ENCODE measurements at regions not wholly inside any gene's neighbourhood (a gene's known extent, or its start where the extent isn't known, plus 50 kb on each side); places are given as distances from the start of the nearest gene placed in this dataset.

DNA sequence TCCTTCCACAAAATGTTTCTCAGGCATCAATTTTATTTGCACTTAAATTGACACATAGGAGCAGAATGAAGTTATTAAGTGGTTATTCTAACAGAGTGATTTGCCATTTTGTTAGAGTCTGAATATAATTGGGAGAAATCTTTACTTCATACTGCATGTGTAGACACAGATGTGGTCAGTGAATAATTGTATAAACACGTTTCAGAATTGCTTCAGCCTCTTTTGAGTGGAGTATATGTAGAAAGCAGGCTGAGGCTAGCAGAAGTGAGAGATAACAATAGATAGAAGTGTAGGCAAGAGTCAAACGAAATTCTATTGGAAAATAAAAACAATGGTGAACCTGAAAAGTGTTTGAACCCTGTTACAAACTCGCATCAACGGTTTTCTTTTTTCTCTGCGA, 270.7 kb downstream of the TMEM167A start:
- TF ChIP-seq, protein P1, sequence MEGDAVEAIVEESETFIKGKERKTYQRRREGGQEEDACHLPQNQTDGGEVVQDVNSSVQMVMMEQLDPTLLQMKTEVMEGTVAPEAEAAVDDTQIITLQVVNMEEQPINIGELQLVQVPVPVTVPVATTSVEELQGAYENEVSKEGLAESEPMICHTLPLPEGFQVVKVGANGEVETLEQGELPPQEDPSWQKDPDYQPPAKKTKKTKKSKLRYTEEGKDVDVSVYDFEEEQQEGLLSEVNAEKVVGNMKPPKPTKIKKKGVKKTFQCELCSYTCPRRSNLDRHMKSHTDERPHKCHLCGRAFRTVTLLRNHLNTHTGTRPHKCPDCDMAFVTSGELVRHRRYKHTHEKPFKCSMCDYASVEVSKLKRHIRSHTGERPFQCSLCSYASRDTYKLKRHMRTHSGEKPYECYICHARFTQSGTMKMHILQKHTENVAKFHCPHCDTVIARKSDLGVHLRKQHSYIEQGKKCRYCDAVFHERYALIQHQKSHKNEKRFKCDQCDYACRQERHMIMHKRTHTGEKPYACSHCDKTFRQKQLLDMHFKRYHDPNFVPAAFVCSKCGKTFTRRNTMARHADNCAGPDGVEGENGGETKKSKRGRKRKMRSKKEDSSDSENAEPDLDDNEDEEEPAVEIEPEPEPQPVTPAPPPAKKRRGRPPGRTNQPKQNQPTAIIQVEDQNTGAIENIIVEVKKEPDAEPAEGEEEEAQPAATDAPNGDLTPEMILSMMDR (IDR thresholded peaks at IDR 0.05), result no peak
- no peak for TF ChIP-seq SIN3A (IDR thresholded peaks at IDR 0.05; ENCODE audit: borderline replicate concordance, insufficient read depth, low read depth, low read length)
- TF ChIP-seq, protein P2, sequence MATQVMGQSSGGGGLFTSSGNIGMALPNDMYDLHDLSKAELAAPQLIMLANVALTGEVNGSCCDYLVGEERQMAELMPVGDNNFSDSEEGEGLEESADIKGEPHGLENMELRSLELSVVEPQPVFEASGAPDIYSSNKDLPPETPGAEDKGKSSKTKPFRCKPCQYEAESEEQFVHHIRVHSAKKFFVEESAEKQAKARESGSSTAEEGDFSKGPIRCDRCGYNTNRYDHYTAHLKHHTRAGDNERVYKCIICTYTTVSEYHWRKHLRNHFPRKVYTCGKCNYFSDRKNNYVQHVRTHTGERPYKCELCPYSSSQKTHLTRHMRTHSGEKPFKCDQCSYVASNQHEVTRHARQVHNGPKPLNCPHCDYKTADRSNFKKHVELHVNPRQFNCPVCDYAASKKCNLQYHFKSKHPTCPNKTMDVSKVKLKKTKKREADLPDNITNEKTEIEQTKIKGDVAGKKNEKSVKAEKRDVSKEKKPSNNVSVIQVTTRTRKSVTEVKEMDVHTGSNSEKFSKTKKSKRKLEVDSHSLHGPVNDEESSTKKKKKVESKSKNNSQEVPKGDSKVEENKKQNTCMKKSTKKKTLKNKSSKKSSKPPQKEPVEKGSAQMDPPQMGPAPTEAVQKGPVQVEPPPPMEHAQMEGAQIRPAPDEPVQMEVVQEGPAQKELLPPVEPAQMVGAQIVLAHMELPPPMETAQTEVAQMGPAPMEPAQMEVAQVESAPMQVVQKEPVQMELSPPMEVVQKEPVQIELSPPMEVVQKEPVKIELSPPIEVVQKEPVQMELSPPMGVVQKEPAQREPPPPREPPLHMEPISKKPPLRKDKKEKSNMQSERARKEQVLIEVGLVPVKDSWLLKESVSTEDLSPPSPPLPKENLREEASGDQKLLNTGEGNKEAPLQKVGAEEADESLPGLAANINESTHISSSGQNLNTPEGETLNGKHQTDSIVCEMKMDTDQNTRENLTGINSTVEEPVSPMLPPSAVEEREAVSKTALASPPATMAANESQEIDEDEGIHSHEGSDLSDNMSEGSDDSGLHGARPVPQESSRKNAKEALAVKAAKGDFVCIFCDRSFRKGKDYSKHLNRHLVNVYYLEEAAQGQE (IDR thresholded peaks at IDR 0.05; ENCODE audit: insufficient read depth in 1 of 2, low read depth in 2 of 2, low read length in 1 of 2), result no peak
- TF ChIP-seq POLR2AphosphoS5 (IDR thresholded peaks at IDR 0.05; ENCODE audit: low read depth, low read length), result no peak
- no peak for TF ChIP-seq TCF7L2 (IDR thresholded peaks at IDR 0.05; ENCODE audit: low read depth, low read length)
